GM12878 (cell line): ENCODE measurements at regions not wholly inside any gene's neighbourhood (a gene's known extent, or its start where the extent isn't known, plus 50 kb on each side); places are given as distances from the start of the nearest gene placed in this dataset.

Experiments
- ATAC-seq: fragments of 200-7000 bp; cut with Tn5 transposase; 3 replicates; pipeline ENCODE4 v1.9.1; 2020; ENCODE audit warnings: mild to moderate bottlenecking, moderate library complexity
- BruUV-seq: library from RNA; stranded (reverse); fragments of 400-500 nt; replicated peaks from 2 replicates; lab custom pipeline; 2021; lab: Mats Ljungman, UMichigan
- CTCF ChIA-PET: fragments of 300-600 bp; sonication (Branson Sonifier 250); formaldehyde crosslinking; extraction: SDS; loops from one replicate; lab custom pipeline; 2021; ENCODE audit warnings: inconsistent platforms; lab: Yijun Ruan, JAX
- POLR2A ChIA-PET: fragments of 350-600 bp; formaldehyde crosslinking; extraction: SDS; loops from one replicate; lab custom pipeline; 2021; ENCODE audit warnings: inconsistent platforms; lab: Charles Lee
- RAD21 ChIA-PET: fragments of 300-600 bp; sonication (Branson Sonifier 250); formaldehyde crosslinking; loops from one replicate; lab custom pipeline; 2023; ENCODE audit warnings: antibody characterized with exemption; ENCODE audit not compliant: unreplicated experiment; lab: Charles Lee
- SMC1A ChIA-PET: fragments of 300-600 bp; sonication (Branson Sonifier 250); formaldehyde crosslinking; loops from one replicate; lab custom pipeline; 2023; ENCODE audit not compliant: unreplicated experiment, uncharacterized antibody; lab: Charles Lee
- DNase-seq: peaks from one replicate; pipeline ENCODE4 v3.0.0-alpha.2; 2011; ENCODE audit warnings: low read depth, low spot score
- FAIRE-seq: peaks from 3 replicates; lab custom pipeline; 2011; peaks lifted over from hg19 to GRCh38; lab: Jason Lieb, UNC
- H2AFZ ChIP-seq: 2 replicates; pipeline ENCODE4 v1.6.0; 2011; ENCODE audit warnings: low read depth, low read length, control low read depth; ENCODE audit not compliant: control insufficient read depth
- H3K27ac ChIP-seq: 2 replicates; pipeline ENCODE4 v1.5.1; 2011; ENCODE audit warnings: control low read depth; ENCODE audit not compliant: control insufficient read depth, insufficient read depth
- H3K27me3 ChIP-seq, 2 experiments: replicated peaks in 1 of 2; 2 replicates each; pipeline versions ENCODE4 v1.6.0 to v1.6.1; 2011; ENCODE audit warnings: low read length in 1 of 2; ENCODE audit not compliant: control insufficient read depth in 2 of 2, insufficient read depth in 2 of 2
- H3K36me3 ChIP-seq, 2 experiments: 2 replicates each; pipeline ENCODE4 v1.5.1; 2011; ENCODE audit warnings: low read length in 1 of 2; ENCODE audit not compliant: control insufficient read depth in 2 of 2, insufficient read depth in 2 of 2
- H3K4me1 ChIP-seq: 2 replicates; pipeline ENCODE4 v1.6.1; 2011; ENCODE audit warnings: mild to moderate bottlenecking, low read length, moderate library complexity, mixed read lengths; ENCODE audit not compliant: control insufficient read depth, insufficient read depth
- H3K4me2 ChIP-seq: 2 replicates; pipeline ENCODE4 v1.6.0; 2011; ENCODE audit warnings: control low read depth; ENCODE audit not compliant: control insufficient read depth, insufficient read depth
- H3K4me3 ChIP-seq: fragments of 200-600 bp; sonication (generic); 2 replicates; pipeline ENCODE4 v1.5.1; 2016
- H3K79me2 ChIP-seq: 2 replicates; pipeline ENCODE4 v1.6.0; 2011; ENCODE audit warnings: low read length; ENCODE audit not compliant: control insufficient read depth, insufficient read depth
- H3K9ac ChIP-seq: 2 replicates; pipeline ENCODE4 v1.8.0; 2011; ENCODE audit warnings: low read length, control low read depth, mixed read lengths; ENCODE audit not compliant: control insufficient read depth, insufficient read depth
- H3K9me3 ChIP-seq: replicated peaks from 3 replicates; pipeline ENCODE4 v1.5.1; 2011; ENCODE audit warnings: mild to moderate bottlenecking, low read length; ENCODE audit not compliant: control insufficient read depth, insufficient read depth
- H4K20me1 ChIP-seq: 2 replicates; pipeline ENCODE4 v1.6.0; 2011; ENCODE audit not compliant: control insufficient read depth, insufficient read depth
- CREB1 ChIP-seq: IDR thresholded peaks from 2 replicates; pipeline ENCODE4 v1.6.1; 2012; ENCODE audit warnings: low read depth, mild to moderate bottlenecking, inconsistent platforms
- NFYB ChIP-seq: IDR thresholded peaks from 2 replicates; pipeline ENCODE4 v1.6.1; 2011; ENCODE audit warnings: low read depth, mild to moderate bottlenecking, low read length, improper control_type of control experiment, moderate library complexity; ENCODE audit not compliant: insufficient read depth
- RBBP5 ChIP-seq: fragments of 200-600 bp; sonication (generic); conservative IDR thresholded peaks from 2 replicates; pipeline ENCODE4 v1.6.1; 2016
- RELA ChIP-seq: fragments of 450-650 bp; IDR thresholded peaks from 2 replicates; pipeline ENCODE4 v1.8.0; 2014; ENCODE audit warnings: borderline replicate concordance; ENCODE audit not compliant: partially characterized antibody
- TCF12 ChIP-seq: IDR thresholded peaks from 2 replicates; pipeline ENCODE4 v1.6.1; 2011; ENCODE audit warnings: low read depth, mild to moderate bottlenecking, low read length
- TCF3 ChIP-seq: IDR thresholded peaks from 2 replicates; pipeline ENCODE4 v1.6.1; 2012; ENCODE audit warnings: low read depth, mild to moderate bottlenecking, low read length, borderline replicate concordance; ENCODE audit not compliant: insufficient read depth
- ZNF24 ChIP-seq: fragments of 450-650 bp; IDR thresholded peaks from 2 replicates; pipeline ENCODE4 v1.6.1; 2017; ENCODE audit warnings: antibody characterized with exemption, mild to moderate bottlenecking
- WGBS: methylation state at CpG from one replicate; pipeline ENCODE4 v1.1.6; 2016; ENCODE audit warnings: low lambda C conversion rate; ENCODE audit not compliant: insufficient replicate concordance, insufficient coverage; ENCODE audit errors: missing lambda C conversion rate; 5-methylcytosine and 5-hydroxymethylcytosine counted together
- in situ Hi-C: fragments of 300-500 bp; cut with MboI; formaldehyde crosslinking; loops from 9 replicates; pipeline ENCODE4 v1.14.3; 2018; ENCODE audit warnings: mixed read lengths
- intact Hi-C: fragments of 100-400 bp; cut with micrococcal nuclease; formaldehyde crosslinking; loops from one replicate; pipeline ENCODE4 v1.14.2; 2022; ENCODE audit not compliant: unreplicated experiment
- TF ChIP-seq, protein P1 (sequence below): IDR thresholded peaks from 2 replicates; pipeline ENCODE4 v1.6.1; 2012; ENCODE audit warnings: low read depth, low read length, improper control_type of control experiment
- TF ChIP-seq, protein P2 (sequence below): fragments of 450-650 bp; IDR thresholded peaks from 2 replicates; pipeline ENCODE4 v1.6.1; 2017; ENCODE audit warnings: antibody characterized with exemption, mild to moderate bottlenecking, moderate library complexity
- TF ChIP-seq, protein P3 (sequence below): fragments of 450-650 bp; IDR thresholded peaks from 2 replicates; pipeline ENCODE4 v1.6.1; 2018; ENCODE audit warnings: borderline replicate concordance, mild to moderate bottlenecking; ENCODE audit not compliant: partially characterized antibody

DNA sequence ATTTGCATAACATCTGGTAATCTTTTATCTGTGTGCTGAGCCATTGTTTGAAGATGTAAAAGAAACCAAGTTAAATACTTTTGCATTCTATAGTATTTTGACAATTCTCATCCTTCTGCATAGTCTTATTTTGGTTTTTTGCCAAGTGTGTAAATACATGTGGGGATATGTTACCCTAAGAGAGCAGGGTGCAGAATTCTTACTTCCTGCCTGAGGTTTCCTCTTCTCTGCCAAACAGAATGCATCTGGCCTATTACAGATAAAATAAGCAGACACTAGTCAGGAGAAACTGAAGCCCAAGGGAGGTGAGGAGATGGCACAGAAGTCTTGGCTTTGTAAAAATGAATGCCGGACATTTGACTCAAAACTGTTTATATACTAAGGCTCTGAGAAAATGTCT lies 462.1 kb downstream of the TMEM38B start:
- Histone ChIP-seq H3K4me2 (no peak overlapping the region), H3K4me3 (no peak overlapping the region), H3K9me3 (no peaks in the 10 kb centered on the region), H3K79me2 (no peaks in the 10 kb centered on the region), H4K20me1 (no peaks in the 10 kb centered on the region), H3K27me3 (no peaks in the 10 kb centered on the region), H3K27ac (no peak overlapping the region), H3K36me3 (no peaks in the 10 kb centered on the region), H2AFZ (no peak overlapping the region), H3K4me1 (no peaks in the 10 kb centered on the region), H3K9ac (no peak overlapping the region)
- BruUV-seq = no TSS peak
- ChIA-PET POLR2A (no interaction called here), SMC1A (no interaction called here), CTCF (no interaction called here), RAD21 (no interaction called here)
- intact Hi-C loops (no loop called here), in situ Hi-C loops (no loop called here)
- FAIRE-seq (no peak), DNase-seq (no peak), ATAC-seq (no peak)
- 0% methylated on average over 1 of the region's 1 CpG for WGBS
- TF ChIP-seq, protein P1, sequence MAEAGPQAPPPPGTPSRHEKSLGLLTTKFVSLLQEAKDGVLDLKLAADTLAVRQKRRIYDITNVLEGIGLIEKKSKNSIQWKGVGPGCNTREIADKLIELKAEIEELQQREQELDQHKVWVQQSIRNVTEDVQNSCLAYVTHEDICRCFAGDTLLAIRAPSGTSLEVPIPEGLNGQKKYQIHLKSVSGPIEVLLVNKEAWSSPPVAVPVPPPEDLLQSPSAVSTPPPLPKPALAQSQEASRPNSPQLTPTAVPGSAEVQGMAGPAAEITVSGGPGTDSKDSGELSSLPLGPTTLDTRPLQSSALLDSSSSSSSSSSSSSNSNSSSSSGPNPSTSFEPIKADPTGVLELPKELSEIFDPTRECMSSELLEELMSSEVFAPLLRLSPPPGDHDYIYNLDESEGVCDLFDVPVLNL = no peak
- TF ChIP-seq TCF12 (no peak), RBBP5 (no peak), NFYB (no peak), CREB1 (no peak), TCF3 (no peak), RELA (no peak), ZNF24 (no peak)
- TF ChIP-seq, protein P2, sequence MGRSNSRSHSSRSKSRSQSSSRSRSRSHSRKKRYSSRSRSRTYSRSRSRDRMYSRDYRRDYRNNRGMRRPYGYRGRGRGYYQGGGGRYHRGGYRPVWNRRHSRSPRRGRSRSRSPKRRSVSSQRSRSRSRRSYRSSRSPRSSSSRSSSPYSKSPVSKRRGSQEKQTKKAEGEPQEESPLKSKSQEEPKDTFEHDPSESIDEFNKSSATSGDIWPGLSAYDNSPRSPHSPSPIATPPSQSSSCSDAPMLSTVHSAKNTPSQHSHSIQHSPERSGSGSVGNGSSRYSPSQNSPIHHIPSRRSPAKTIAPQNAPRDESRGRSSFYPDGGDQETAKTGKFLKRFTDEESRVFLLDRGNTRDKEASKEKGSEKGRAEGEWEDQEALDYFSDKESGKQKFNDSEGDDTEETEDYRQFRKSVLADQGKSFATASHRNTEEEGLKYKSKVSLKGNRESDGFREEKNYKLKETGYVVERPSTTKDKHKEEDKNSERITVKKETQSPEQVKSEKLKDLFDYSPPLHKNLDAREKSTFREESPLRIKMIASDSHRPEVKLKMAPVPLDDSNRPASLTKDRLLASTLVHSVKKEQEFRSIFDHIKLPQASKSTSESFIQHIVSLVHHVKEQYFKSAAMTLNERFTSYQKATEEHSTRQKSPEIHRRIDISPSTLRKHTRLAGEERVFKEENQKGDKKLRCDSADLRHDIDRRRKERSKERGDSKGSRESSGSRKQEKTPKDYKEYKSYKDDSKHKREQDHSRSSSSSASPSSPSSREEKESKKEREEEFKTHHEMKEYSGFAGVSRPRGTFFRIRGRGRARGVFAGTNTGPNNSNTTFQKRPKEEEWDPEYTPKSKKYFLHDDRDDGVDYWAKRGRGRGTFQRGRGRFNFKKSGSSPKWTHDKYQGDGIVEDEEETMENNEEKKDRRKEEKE = no peak
- TF ChIP-seq, protein P3, sequence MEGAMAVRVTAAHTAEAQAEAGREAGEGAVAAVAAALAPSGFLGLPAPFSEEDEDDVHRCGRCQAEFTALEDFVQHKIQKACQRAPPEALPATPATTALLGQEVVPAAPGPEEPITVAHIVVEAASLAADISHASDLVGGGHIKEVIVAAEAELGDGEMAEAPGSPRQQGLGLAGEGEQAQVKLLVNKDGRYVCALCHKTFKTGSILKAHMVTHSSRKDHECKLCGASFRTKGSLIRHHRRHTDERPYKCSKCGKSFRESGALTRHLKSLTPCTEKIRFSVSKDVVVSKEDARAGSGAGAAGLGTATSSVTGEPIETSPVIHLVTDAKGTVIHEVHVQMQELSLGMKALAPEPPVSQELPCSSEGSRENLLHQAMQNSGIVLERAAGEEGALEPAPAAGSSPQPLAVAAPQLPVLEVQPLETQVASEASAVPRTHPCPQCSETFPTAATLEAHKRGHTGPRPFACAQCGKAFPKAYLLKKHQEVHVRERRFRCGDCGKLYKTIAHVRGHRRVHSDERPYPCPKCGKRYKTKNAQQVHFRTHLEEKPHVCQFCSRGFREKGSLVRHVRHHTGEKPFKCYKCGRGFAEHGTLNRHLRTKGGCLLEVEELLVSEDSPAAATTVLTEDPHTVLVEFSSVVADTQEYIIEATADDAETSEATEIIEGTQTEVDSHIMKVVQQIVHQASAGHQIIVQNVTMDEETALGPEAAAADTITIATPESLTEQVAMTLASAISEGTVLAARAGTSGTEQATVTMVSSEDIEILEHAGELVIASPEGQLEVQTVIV = no peak
